ENCODE measurements at regions not wholly inside any gene's neighbourhood (a gene's known extent, or its start where the extent isn't known, plus 50 kb on each side); places are given as distances from the start of the nearest gene placed in this dataset.

DNA sequence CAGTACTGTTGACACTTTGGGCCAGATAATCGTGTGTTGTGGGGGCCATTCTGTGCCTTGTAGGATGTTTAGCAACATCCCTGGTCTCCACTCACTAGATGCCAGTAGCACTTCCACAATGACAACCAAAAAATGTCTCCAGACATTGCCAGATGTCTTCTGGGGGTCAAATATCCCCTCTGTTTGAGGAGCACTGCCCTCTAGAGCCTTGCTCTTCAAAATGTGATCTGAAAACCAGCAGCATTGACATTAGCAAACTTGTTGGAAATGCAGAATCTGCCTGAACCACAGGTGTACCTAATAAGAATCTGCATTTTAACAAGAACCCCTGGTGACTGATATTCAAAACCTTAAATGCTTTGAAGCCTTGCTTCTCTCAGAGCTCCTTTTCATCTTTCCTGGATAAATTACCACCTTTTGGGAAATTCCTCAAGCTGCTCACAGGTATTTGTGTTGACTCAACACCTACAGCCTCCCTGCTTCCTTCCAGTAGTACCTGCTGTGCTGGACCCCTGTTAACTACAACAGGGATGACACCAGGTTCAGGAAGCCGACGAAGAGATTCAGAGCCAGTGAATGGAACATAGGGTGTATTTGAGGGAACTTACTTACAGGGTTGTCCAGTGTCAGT, 459.0 kb upstream of the NR3C2 start:
- TF ChIP-seq, protein P1, sequence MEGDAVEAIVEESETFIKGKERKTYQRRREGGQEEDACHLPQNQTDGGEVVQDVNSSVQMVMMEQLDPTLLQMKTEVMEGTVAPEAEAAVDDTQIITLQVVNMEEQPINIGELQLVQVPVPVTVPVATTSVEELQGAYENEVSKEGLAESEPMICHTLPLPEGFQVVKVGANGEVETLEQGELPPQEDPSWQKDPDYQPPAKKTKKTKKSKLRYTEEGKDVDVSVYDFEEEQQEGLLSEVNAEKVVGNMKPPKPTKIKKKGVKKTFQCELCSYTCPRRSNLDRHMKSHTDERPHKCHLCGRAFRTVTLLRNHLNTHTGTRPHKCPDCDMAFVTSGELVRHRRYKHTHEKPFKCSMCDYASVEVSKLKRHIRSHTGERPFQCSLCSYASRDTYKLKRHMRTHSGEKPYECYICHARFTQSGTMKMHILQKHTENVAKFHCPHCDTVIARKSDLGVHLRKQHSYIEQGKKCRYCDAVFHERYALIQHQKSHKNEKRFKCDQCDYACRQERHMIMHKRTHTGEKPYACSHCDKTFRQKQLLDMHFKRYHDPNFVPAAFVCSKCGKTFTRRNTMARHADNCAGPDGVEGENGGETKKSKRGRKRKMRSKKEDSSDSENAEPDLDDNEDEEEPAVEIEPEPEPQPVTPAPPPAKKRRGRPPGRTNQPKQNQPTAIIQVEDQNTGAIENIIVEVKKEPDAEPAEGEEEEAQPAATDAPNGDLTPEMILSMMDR (conservative IDR thresholded peaks at IDR 0.05; ENCODE audit: low read depth, low read length), result no peak
- TF ChIP-seq EZH2 (IDR thresholded peaks at IDR 0.05; ENCODE audit: low read length, unreplicated experiment), result no peak
- no peak for TF ChIP-seq EZH2phosphoT487 (IDR thresholded peaks at IDR 0.05; ENCODE audit: borderline replicate concordance, low read length)

Measured in PC-3 (cell line).